ELF-1 (cell line): ENCODE measurements at regions not wholly inside any gene's neighbourhood (a gene's known extent, or its start where the extent isn't known, plus 50 kb on each side); places are given as distances from the start of the nearest gene placed in this dataset.
"Not testable (repeated sequence)": the region's sequence is repeated elsewhere in the genome, so short reads cannot be mapped to it uniquely, and the experiment has no call there.

ENCODE experiments used
- DNase-seq: peaks from one replicate; pipeline ENCODE4 v3.0.0-alpha.2; 2016; ENCODE audit warnings: low read depth, low spot score

- DNase-seq: no peak
Observed at GRCh38 chr12:125766091-125766490, 700.9 kb downstream of the AACS start.

GRCh38 chr12:125772403-125772802 lies 707.2 kb downstream of the AACS start:
- no peak for DNase-seq

GRCh38 chr12:125773033-125773640 lies 707.9 kb downstream of the AACS start:
- DNase-seq: peak; percentile 39

- no peak for DNase-seq
Observed at GRCh38 chr12:125775507-125775906, 710.3 kb downstream of the AACS start.

GRCh38 chr12:125776212-125776611 lies 711.0 kb downstream of the AACS start:
- no peak for DNase-seq

GRCh38 chr12:125786143-125786542 lies 720.9 kb downstream of the AACS start:
- DNase-seq: no peak

GRCh38 chr12:125794401-125794800 lies 729.2 kb downstream of the AACS start:
- no peak for DNase-seq

GRCh38 chr12:125797421-125798175 lies 732.4 kb downstream of the AACS start:
- no peak for DNase-seq

- no peak for DNase-seq
Observed at GRCh38 chr12:125804660-125805059, 739.4 kb downstream of the AACS start.

GRCh38 chr12:125824276-125824675 lies 759.0 kb downstream of the AACS start:
- DNase-seq: no peak

GRCh38 chr12:125835852-125836251 lies 770.6 kb downstream of the AACS start:
- no peak for DNase-seq

GRCh38 chr12:125836647-125837046 lies 771.4 kb downstream of the AACS start:
- DNase-seq: no peak

GRCh38 chr12:125841332-125841731 lies 776.1 kb downstream of the AACS start:
- DNase-seq: no peak

GRCh38 chr12:125852116-125852515 lies 786.9 kb downstream of the AACS start:
- DNase-seq: no peak

GRCh38 chr12:125852679-125853078 lies 787.4 kb downstream of the AACS start:
- no peak for DNase-seq

- DNase-seq: no peak
Observed at GRCh38 chr12:125853670-125854069, 788.4 kb downstream of the AACS start.

- DNase-seq: no peak
Observed at GRCh38 chr12:125856366-125856765, 791.1 kb downstream of the AACS start.

GRCh38 chr12:125856896-125857295 lies 791.7 kb downstream of the AACS start:
- DNase-seq: no peak

GRCh38 chr12:125860672-125861288 lies 795.5 kb downstream of the AACS start:
- DNase-seq: no peak

- no peak for DNase-seq
Observed at GRCh38 chr12:125861299-125862281, 796.4 kb downstream of the AACS start.

- not testable (repeated sequence) for DNase-seq
Observed at GRCh38 chr12:125865236-125865635, 800.0 kb downstream of the AACS start.
